ENCODE measurements at regions not wholly inside any gene's neighbourhood (a gene's known extent, or its start where the extent isn't known, plus 50 kb on each side); places are given as distances from the start of the nearest gene placed in this dataset.

GRCh38 chr2:52220393-52220792 lies 1188.5 kb upstream of the NRXN1 start:
- Histone ChIP-seq H3K27me3 (no peaks in the 10 kb centered on the region), H3K27ac (no peak overlapping the region), H3K4me1 (ENCODE audit: insufficient read depth) (no peaks in the 10 kb centered on the region), H3K9me3 (no peaks in the 10 kb centered on the region), H3K4me3 (no peak overlapping the region), H3K36me3 (no peaks in the 10 kb centered on the region)
- no peak for TF ChIP-seq EP300 (IDR thresholded peaks at IDR 0.05)
- no peak for TF ChIP-seq POLR2A (IDR thresholded peaks at IDR 0.05)
- no peak for TF ChIP-seq CTCF (IDR thresholded peaks at IDR 0.05)
- WGBS, 3 donors: 58 to 61% (median 59%) methylated on average over 2 of the region's 2 CpGs
- DNase-seq: peak in 2 of 5 donors; percentile 5 to 10
- intact Hi-C loops (cut with DNase I): no loop called here

- TF ChIP-seq CTCF (IDR thresholded peaks at IDR 0.05): no peak
- no peak for TF ChIP-seq EP300 (IDR thresholded peaks at IDR 0.05)
- TF ChIP-seq POLR2A (IDR thresholded peaks at IDR 0.05): no peak
- no peaks in the 10 kb centered on the region for H3K36me3 ChIP-seq
- WGBS, 3 donors: 71 to 83% (median 78%) methylated on average over 2 of the region's 2 CpGs
- no peaks in the 10 kb centered on the region for H3K27me3 ChIP-seq
- H3K4me1 ChIP-seq (ENCODE audit: insufficient read depth): no peaks in the 10 kb centered on the region
- no peak overlapping the region for H3K4me3 ChIP-seq
- H3K27ac ChIP-seq: no peak overlapping the region
- no peaks in the 10 kb centered on the region for H3K9me3 ChIP-seq
- no peak for DNase-seq
- intact Hi-C loops (cut with DNase I): no loop called here
Measured at GRCh38 chr2:52210611-52211010, 1178.7 kb upstream of the NRXN1 start.

DNA sequence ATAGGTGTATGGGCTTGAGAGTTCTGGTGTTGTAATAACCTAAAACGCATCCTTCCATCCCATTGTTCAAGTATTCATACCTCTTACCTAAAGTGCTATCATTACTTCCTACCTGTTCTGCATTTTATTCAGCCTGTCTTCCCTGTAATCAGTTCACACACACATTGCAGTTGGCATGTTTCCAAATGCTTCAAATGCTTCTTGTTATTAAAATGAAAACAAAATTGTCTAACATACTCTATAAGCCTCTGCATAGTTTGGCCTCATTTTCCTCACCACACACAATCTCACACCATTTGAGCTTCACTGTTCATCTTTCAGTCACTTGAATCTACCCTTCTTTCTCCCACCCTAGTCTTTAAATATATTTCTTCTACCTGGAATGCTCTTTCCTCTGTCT lies 1178.2 kb upstream of the NRXN1 start:
- WGBS, 3 donors: 72 to 93% (median 83%) methylated on average over 1 of the region's 1 CpG
- H3K36me3 ChIP-seq: no peaks in the 10 kb centered on the region
- no peak for DNase-seq
- no peaks in the 10 kb centered on the region for H3K27me3 ChIP-seq
- H3K9me3 ChIP-seq: no peaks in the 10 kb centered on the region
- intact Hi-C loops (cut with DNase I): no loop called here
- H3K27ac ChIP-seq: no peak overlapping the region
- H3K4me1 ChIP-seq (ENCODE audit: insufficient read depth): no peaks in the 10 kb centered on the region
- TF ChIP-seq CTCF (IDR thresholded peaks at IDR 0.05) (no peak), POLR2A (IDR thresholded peaks at IDR 0.05) (no peak), EP300 (IDR thresholded peaks at IDR 0.05) (no peak)
- no peak overlapping the region for H3K4me3 ChIP-seq

GRCh38 chr2:52194342-52194741 lies 1162.4 kb upstream of the NRXN1 start:
- intact Hi-C loops (cut with DNase I): no loop called here
- no peak overlapping the region for H3K27ac ChIP-seq

More at GRCh38 chr2:52194342-52194741, 1162.4 kb upstream of the NRXN1 start:
- DNase-seq: no peak
- no peaks in the 10 kb centered on the region for H3K9me3 ChIP-seq
- no peak for TF ChIP-seq CTCF (IDR thresholded peaks at IDR 0.05)
- no peak for TF ChIP-seq EP300 (IDR thresholded peaks at IDR 0.05)
- TF ChIP-seq POLR2A (IDR thresholded peaks at IDR 0.05): no peak
- WGBS, 3 donors: 81 to 86% (median 85%) methylated on average over 2 of the region's 2 CpGs
- H3K27me3 ChIP-seq: no peaks in the 10 kb centered on the region
- no peaks in the 10 kb centered on the region for H3K4me1 ChIP-seq (ENCODE audit: insufficient read depth)
- H3K36me3 ChIP-seq: no peaks in the 10 kb centered on the region
- H3K4me3 ChIP-seq: no peak overlapping the region
